LoVo (cell line): ENCODE measurements at regions not wholly inside any gene's neighbourhood (a gene's known extent, or its start where the extent isn't known, plus 50 kb on each side); places are given as distances from the start of the nearest gene placed in this dataset.
"Not testable (repeated sequence)": the region's sequence is repeated elsewhere in the genome, so short reads cannot be mapped to it uniquely, and the experiment has no call there.

Experiments used
- DNase-seq: peaks from one replicate; pipeline ENCODE4 v3.0.0-alpha.2; 2016; ENCODE audit warnings: low spot score

DNA sequence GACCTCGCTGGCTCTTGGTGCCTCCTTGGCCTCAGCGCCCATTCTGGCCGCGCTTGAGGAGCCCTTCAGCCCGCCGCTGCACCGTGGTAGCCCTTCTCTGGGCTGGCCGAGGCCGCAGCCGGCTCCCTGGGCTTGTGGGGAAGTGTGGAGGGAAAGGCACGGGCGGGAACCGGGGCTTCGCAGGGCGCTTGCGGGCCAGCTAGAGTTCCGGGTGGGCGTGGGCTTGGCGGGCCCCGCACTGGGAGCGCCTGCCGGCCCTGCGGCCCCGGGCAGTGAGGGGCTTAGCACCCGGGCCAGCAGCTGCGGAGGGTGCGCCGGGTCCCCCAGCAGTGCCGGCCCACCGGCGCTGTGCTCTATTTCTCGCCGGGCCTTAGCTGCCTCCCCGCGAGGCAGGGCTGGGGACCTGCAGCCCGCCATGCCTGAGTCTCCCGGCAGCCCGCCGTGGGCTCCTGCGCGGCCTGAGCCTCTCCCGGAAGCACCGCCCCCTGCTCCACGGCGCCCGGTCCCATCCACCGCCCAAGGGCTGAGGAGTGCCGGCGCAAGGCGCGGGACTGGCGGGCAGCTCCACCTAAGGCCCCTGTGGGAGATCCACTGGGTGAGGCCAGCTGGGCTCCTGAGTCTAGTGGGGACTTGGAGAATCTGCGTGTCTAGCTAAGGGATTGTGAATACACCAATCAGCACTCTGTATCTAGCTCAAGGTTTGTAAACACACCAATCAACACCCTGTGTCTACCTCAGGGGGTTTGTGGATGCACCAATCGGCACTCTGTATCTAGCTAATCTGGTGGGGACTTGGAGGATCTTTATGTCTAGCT is 141.1 kb downstream of the SLCO4C1 start:
- not testable (repeated sequence) for DNase-seq

GRCh38 chr5:102154291-102154690 is 141.8 kb downstream of the SLCO4C1 start:
- no peak for DNase-seq

GRCh38 chr5:102153003-102153759 is 142.9 kb downstream of the SLCO4C1 start:
- peak; percentile 34 for DNase-seq

GRCh38 chr5:102139029-102139428 is 157.1 kb downstream of the SLCO4C1 start:
- DNase-seq, result no peak

- DNase-seq, result no peak
These were observed 157.8 kb downstream of the SLCO4C1 start for GRCh38 chr5:102138243-102138653.

DNA sequence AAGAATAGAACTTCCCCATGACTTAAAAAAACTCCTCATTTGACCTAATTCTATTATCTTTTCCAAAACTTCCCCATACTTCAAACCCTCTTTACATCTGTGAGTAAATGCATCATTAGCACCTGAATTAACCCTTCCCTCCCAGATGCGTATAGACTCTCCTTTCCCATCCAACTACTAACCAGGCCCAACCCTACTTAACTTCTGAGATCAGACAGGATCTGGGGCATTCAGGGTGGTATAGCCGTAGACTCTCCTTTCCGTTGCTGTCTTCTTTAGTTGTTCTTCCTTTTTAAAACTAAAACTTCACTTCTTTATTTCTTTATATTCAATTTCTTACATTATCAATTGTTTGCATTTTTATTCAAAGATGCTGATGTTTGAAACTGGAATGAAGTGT is 165.2 kb downstream of the SLCO4C1 start:
- no peak for DNase-seq

GRCh38 chr5:102130386-102130785 is 165.7 kb downstream of the SLCO4C1 start:
- DNase-seq, result no peak

DNA sequence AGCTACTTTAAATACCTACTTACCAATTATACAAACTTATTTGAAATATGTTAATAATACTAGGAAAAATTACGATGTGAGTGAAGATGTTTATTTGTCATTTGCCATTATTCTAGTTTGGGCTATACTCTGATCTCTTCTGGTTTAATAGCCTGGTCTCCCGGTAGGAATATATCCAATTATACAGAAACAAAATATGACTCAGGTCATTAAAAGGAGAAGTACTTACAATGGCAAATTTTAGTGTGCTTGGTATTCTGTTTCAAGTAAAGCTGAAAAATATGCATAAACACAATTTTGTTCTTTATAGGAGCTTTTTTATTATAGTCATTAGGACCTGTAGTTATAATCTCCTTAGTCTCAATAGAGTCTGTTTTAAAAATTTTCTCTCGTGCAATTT is 176.8 kb downstream of the SLCO4C1 start:
- no peak for DNase-seq

DNA sequence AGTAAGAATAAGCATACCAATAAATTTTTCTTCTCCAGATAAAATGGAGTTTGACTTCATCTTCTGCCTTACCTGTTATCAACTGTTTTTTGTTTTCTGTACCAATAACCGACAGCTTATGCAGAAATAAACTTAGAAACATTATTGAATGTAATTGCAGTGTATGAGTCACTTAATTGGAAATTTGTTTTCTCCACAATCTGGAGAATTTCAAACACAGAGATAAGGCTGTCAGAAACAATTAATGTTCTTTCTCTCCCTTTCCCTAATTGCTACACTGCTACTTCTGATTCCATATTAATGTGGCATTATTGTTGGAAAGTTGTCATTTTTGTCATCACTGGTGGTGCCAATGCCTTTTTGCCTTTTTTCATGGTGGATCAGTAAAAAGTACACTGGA is 180.3 kb downstream of the SLCO4C1 start:
- no peak for DNase-seq

GRCh38 chr5:102114525-102115069 is 181.5 kb downstream of the SLCO4C1 start:
- no peak for DNase-seq

- DNase-seq, result no peak
These were observed 188.2 kb downstream of the SLCO4C1 start for GRCh38 chr5:102107865-102108264.

DNA sequence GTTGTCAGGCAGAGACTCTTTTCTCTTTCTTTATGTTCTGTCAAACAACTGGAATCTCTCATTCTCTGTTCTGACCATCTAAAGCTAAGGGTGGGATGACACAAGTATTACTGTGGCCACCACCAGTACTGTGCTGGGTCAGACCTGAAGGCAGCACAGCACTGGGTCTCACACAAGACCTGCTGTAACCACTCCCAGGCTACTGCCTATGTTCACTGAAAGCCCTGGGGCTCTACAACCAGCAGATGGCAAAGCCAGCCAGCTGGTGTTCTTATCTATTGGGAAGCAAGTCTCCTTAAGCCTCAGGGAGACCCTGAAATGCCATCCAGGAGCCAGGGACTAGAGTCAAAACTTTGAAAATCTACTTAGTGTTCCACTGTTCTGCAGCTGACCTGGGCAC is 189.5 kb downstream of the SLCO4C1 start:
- no peak for DNase-seq

DNA sequence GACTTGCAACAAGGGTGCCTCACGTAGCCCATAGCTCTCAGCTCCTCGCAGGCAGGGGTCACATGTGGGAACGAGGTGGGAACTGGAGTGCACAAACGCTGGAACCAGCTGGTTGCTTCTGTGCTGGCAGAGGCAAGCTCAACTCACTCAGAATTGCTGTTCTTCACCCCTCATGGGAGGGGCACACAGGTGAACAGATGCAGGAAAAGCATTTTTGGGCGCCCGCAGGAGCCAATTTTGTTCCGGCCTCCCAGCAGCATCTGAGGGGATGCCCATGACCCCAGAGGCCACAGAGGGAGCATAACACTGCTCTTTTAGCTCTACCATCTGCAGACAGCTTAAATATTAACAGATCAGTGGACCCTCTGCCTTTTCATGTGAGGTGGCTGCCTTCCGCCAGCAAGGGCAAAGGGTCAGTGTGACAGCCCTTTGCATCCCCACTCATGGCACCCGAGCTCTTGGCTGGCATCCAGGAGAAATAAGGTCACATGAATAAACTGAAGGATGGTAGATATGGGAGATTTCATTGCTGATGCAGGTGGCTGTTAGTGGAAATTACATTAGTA is 196.2 kb downstream of the SLCO4C1 start:
- DNase-seq, result no peak

DNA sequence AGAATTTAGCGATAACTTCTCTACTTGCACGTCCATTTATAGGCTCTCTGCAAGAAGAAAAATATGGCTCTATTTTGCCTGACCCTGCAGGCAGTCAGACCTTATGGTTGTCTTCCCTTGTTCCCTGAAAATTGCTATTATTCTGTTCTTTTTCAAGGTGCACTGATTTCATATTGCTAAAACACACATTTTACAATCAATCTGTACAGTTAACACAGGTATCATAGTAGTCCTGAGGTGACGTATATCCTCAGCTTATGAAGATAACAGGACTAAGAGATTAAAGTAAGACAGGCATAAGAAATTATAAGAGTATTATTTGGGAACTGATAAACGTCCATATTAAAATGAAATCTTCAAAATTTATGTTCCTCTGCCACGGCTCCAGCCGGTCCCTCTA is 197.0 kb downstream of the SLCO4C1 start:
- not testable (repeated sequence) for DNase-seq

GRCh38 chr5:102098606-102099005 is 197.5 kb downstream of the SLCO4C1 start:
- not testable (repeated sequence) for DNase-seq

DNA sequence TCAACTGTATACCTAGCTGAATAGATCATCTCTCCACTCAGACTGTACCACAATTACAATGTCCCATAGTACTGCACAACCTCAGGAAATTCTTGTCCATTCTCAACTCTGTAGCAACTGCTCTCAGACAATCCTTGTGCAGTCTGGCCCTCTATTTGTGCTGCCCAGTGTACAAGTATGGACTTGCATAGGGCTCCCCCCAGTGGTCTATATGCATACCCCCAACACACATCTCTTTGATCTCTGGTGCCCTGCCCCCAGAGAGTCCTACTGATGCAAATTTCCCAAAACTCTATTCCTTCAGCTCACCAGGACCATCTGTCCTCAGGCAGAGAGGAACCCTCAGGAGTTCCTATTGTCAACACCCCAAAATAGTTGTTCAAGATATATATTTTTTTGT is 205.3 kb downstream of the SLCO4C1 start:
- DNase-seq, result peak; percentile 28

GRCh38 chr5:102089883-102090282 is 206.2 kb downstream of the SLCO4C1 start:
- DNase-seq, result no peak

DNA sequence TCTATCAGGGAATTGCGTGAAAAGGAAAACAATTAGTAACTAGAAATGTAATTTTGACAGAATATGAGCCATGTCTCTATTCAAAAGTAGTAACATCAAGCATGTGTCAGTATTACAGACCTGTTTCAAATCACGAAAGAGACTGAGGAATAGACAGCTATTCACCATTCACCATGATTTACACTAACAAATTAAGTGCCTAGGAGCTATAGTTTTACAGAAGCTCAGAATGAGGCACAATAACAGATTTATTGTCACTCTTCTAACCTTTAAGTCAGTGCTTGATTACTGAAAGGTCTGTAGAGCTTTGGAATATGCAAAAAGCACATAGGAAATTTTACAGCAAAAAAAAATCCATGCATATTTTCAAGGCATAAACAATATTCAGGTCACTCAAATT is 208.2 kb downstream of the SLCO4C1 start:
- DNase-seq, result no peak

GRCh38 chr5:102080288-102080687 is 215.8 kb downstream of the SLCO4C1 start:
- DNase-seq, result no peak

GRCh38 chr5:102077920-102078319 is 218.2 kb downstream of the SLCO4C1 start:
- DNase-seq, result no peak

GRCh38 chr5:102069974-102070373 is 226.1 kb downstream of the SLCO4C1 start:
- no peak for DNase-seq

DNA sequence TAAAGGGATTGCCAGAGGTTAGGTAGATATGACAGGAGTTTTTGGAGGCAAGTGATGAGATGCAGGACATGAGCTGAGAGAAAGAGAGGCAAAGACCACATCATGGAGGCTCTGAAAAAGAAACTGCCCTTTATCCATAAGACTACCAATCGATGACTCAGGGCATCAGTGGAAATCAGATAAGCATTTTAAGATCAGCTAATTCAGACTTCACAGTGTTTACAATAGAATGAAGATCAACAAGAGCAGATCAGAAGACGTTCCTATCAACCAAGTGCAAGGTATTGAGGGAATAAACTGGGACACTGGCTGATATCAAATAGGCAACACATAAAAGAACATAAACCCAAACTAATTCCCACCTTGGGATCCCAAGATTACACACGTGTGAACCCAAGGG is 227.2 kb downstream of the SLCO4C1 start:
- no peak for DNase-seq

- no peak for DNase-seq
These were observed 246.6 kb downstream of the SLCO4C1 start for GRCh38 chr5:102049517-102049916.
